ENCODE measurements at regions not wholly inside any gene's neighbourhood (a gene's known extent, or its start where the extent isn't known, plus 50 kb on each side); places are given as distances from the start of the nearest gene placed in this dataset.

DNA sequence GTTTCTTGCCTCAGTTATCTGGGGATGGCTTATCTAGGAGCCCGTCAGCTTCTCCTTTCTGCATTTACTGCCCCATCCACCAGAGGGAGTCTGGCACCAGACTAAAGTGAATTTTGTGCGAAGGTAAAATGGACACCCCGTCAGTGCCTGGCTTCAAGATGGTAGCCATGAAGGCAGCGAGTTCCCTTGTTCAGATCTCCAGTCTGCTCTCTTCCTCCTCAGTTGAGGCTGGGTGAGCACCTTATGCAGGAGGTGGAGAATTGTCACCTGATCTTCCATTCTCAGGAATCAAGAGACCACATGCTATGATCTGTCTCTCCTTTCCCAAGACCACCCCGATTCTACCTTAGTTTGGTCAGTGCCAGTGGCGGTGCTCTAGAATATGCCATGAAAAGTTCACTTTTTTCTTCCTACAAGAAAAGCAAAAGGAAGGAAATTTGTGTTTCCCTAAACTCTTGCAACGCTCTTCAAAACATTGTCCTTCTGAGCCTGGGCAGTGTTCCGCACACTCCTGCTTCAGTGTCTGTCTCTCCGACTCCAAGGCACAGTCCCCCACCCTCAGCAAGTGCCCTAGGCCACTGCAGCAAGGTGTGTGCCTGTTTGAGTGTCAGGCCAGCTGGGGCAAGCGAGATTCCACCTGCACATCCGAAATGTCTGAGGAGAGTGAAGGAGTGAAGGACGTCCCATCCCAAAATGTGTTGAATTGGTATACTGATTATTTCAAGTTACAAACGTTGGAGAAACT, 168.6 kb downstream of the SS18 start:
- Histone ChIP-seq H3K79me2 (ENCODE audit: insufficient read depth, low read length) (no peaks in the 10 kb centered on the region), H2AFZ (ENCODE audit: low read depth, low read length) (peak overlapping the region; percentile 62; the same call in 1 of the 2 replicates), H3K9me3 (ENCODE audit: insufficient read depth, low read length, severe bottlenecking) (no peaks in the 10 kb centered on the region), H3K27ac (ENCODE audit: low read length) (no peak overlapping the region), H3K4me3 (ENCODE audit: low read depth in 1 of 2, low read length in 2 of 2) (no peak overlapping the region), H3K27me3 (ENCODE audit: insufficient read depth, low read length, poor library complexity) (peaks cover 1% of the 10 kb centered on the region), H3K9ac (ENCODE audit: low read depth, low read length) (no peak overlapping the region), H3K36me3 (ENCODE audit: insufficient read depth, low read length) (no peaks in the 10 kb centered on the region), H3K4me2 (ENCODE audit: insufficient read depth, low read length) (no peak overlapping the region), H4K20me1 (ENCODE audit: insufficient read depth, low read length) (no peaks in the 10 kb centered on the region), H3K4me1 (ENCODE audit: insufficient read depth, low read length) (no peaks in the 10 kb centered on the region)
- TF ChIP-seq, protein P1, sequence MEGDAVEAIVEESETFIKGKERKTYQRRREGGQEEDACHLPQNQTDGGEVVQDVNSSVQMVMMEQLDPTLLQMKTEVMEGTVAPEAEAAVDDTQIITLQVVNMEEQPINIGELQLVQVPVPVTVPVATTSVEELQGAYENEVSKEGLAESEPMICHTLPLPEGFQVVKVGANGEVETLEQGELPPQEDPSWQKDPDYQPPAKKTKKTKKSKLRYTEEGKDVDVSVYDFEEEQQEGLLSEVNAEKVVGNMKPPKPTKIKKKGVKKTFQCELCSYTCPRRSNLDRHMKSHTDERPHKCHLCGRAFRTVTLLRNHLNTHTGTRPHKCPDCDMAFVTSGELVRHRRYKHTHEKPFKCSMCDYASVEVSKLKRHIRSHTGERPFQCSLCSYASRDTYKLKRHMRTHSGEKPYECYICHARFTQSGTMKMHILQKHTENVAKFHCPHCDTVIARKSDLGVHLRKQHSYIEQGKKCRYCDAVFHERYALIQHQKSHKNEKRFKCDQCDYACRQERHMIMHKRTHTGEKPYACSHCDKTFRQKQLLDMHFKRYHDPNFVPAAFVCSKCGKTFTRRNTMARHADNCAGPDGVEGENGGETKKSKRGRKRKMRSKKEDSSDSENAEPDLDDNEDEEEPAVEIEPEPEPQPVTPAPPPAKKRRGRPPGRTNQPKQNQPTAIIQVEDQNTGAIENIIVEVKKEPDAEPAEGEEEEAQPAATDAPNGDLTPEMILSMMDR (IDR thresholded peaks at IDR 0.05; ENCODE audit: borderline replicate concordance, extremely low read depth, low read length, poor library complexity, severe bottlenecking) = peak; percentile 69
- no peak for TF ChIP-seq EZH2 (IDR thresholded peaks at IDR 0.05; ENCODE audit: borderline replicate concordance, low read depth, low read length, severe bottlenecking)
- DNase-seq (peak; percentile 59), ATAC-seq (ENCODE audit: insufficient read depth, low read depth) (peak; percentile 74)

DNA sequence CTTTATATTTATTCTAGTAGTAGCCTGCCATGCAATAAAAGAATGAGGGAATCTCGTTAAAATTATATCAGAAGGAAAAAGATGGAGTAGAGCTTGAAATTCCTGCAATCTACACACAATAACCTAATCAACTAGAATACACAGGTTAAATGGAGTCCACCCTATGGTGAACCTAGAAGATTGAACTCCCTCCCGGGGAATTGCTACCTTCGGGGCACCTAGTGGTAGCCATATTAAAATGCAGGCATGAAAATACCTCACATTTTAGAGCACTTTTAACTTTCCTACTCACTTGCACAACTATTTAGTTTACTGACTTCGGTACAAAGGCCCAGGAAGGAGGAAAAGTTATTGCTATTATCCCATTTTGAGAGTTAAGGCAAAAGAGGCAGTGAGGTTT, 174.5 kb downstream of the SS18 start:
- H3K4me1 ChIP-seq (ENCODE audit: insufficient read depth, low read length) = no peaks in the 10 kb centered on the region
- H4K20me1 ChIP-seq (ENCODE audit: insufficient read depth, low read length) = no peaks in the 10 kb centered on the region
- H3K4me2 ChIP-seq (ENCODE audit: insufficient read depth, low read length) = no peak overlapping the region
- peaks cover 8% of the 10 kb centered on the region for H3K27me3 ChIP-seq (ENCODE audit: insufficient read depth, low read length, poor library complexity)
- no peak overlapping the region for H2AFZ ChIP-seq (ENCODE audit: low read depth, low read length)
- TF ChIP-seq, protein P1 (IDR thresholded peaks at IDR 0.05; ENCODE audit: borderline replicate concordance, extremely low read depth, low read length, poor library complexity, severe bottlenecking) = peak; percentile 20
- no peak for TF ChIP-seq EZH2 (IDR thresholded peaks at IDR 0.05; ENCODE audit: borderline replicate concordance, low read depth, low read length, severe bottlenecking)
- H3K4me3 ChIP-seq (ENCODE audit: low read depth in 1 of 2, low read length in 2 of 2) = no peak overlapping the region
- H3K9ac ChIP-seq (ENCODE audit: low read depth, low read length) = no peak overlapping the region
- DNase-seq (no peak), ATAC-seq (ENCODE audit: insufficient read depth, low read depth) (no peak)
- no peak overlapping the region for H3K27ac ChIP-seq (ENCODE audit: low read length)
- H3K79me2 ChIP-seq (ENCODE audit: insufficient read depth, low read length) = no peaks in the 10 kb centered on the region
- H3K36me3 ChIP-seq (ENCODE audit: insufficient read depth, low read length) = no peaks in the 10 kb centered on the region
- H3K9me3 ChIP-seq (ENCODE audit: insufficient read depth, low read length, severe bottlenecking) = no peaks in the 10 kb centered on the region

DNA sequence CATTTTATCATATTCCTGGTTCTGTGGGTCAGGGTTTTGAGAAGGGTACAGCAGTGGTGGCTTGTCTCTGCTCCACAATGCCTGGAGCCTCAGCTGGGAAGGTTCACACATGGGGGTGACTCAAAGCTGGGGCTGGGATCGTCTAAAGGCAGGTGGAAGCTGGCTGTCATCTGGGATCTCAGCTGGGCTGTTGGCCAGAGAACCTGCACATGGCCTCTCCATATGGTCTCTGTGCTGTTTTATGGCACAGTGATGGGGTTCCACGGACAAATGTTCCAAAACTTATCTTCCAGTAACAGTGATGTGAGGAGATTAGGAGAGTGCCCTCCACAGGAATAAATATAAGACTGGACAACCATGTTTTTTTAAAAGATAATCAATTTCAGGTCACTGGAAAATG, 191.4 kb downstream of the SS18 start:
- no peaks in the 10 kb centered on the region for H3K36me3 ChIP-seq (ENCODE audit: insufficient read depth, low read length)
- peaks cover 4% of the 10 kb centered on the region for H3K27me3 ChIP-seq (ENCODE audit: insufficient read depth, low read length, poor library complexity)
- H4K20me1 ChIP-seq (ENCODE audit: insufficient read depth, low read length) = no peaks in the 10 kb centered on the region
- H3K4me2 ChIP-seq (ENCODE audit: insufficient read depth, low read length) = no peak overlapping the region
- H3K79me2 ChIP-seq (ENCODE audit: insufficient read depth, low read length) = no peaks in the 10 kb centered on the region
- no peak overlapping the region for H3K27ac ChIP-seq (ENCODE audit: low read length)
- no peaks in the 10 kb centered on the region for H3K9me3 ChIP-seq (ENCODE audit: insufficient read depth, low read length, severe bottlenecking)
- ATAC-seq (ENCODE audit: insufficient read depth, low read depth) = no peak
- no peak for TF ChIP-seq EZH2 (IDR thresholded peaks at IDR 0.05; ENCODE audit: borderline replicate concordance, low read depth, low read length, severe bottlenecking)
- TF ChIP-seq, protein P1 (IDR thresholded peaks at IDR 0.05; ENCODE audit: borderline replicate concordance, extremely low read depth, low read length, poor library complexity, severe bottlenecking) = no peak
- H3K4me3 ChIP-seq (ENCODE audit: low read depth in 1 of 2, low read length in 2 of 2) = no peak overlapping the region
- DNase-seq = no peak
- no peak overlapping the region for H2AFZ ChIP-seq (ENCODE audit: low read depth, low read length)
- no peaks in the 10 kb centered on the region for H3K4me1 ChIP-seq (ENCODE audit: insufficient read depth, low read length)
- no peak overlapping the region for H3K9ac ChIP-seq (ENCODE audit: low read depth, low read length)
